Kidney (tissue), 13 donors: ENCODE measurements at regions not wholly inside any gene's neighbourhood (a gene's known extent, or its start where the extent isn't known, plus 50 kb on each side); places are given as distances from the start of the nearest gene placed in this dataset.

ENCODE experiments used
- DNase-seq, 5 donors: peaks; one replicate each; pipeline ENCODE4 v3.0.0-alpha.2; 2013 to 2020
- FAIRE-seq: peaks from 2 replicates; lab custom pipeline; 2012; peaks lifted over from hg19 to GRCh38; lab: Jason Lieb, UNC
- H3K27ac ChIP-seq, 2 donors: one replicate each; pipeline ENCODE4 v1.7.0; 2013; ENCODE audit warnings: low read depth in 2 of 2, low read length in 2 of 2, inconsistent platforms in 1 of 2
- H3K27me3 ChIP-seq: one replicate; pipeline ENCODE4 v1.7.1; 2013; ENCODE audit warnings: low read length, inconsistent platforms; ENCODE audit not compliant: control insufficient read depth, insufficient read depth
- H3K36me3 ChIP-seq, 3 donors: one replicate each; pipeline versions ENCODE4 v1.7.0 to v1.7.1; 2013; ENCODE audit warnings: low read length in 3 of 3, control low read depth in 1 of 3, inconsistent platforms in 1 of 3; ENCODE audit not compliant: insufficient read depth in 3 of 3, control insufficient read depth in 2 of 3
- H3K4me1 ChIP-seq, 3 donors: one replicate each; pipeline versions ENCODE4 v1.7.0 to v1.7.1; 2013; ENCODE audit warnings: low read length in 3 of 3, inconsistent platforms in 1 of 3, low read depth in 1 of 3; ENCODE audit not compliant: control insufficient read depth in 2 of 3, insufficient read depth in 2 of 3
- H3K4me3 ChIP-seq, 3 donors: one replicate each; pipeline versions ENCODE4 v1.7.0 to v1.8.1; 2013; ENCODE audit warnings: low read length in 3 of 3, control low read depth in 1 of 3, inconsistent platforms in 1 of 3
- H3K9ac ChIP-seq, 3 donors: one replicate each; pipeline versions ENCODE4 v1.7.0 to v1.7.1; 2013; ENCODE audit warnings: low read length in 3 of 3, control low read depth in 1 of 3, inconsistent platforms in 1 of 3
- H3K9me3 ChIP-seq, 3 donors: one replicate each; pipeline versions ENCODE4 v1.7.0 to v1.7.1; 2013; ENCODE audit warnings: low read length in 3 of 3, control low read depth in 1 of 3, inconsistent platforms in 1 of 3; ENCODE audit not compliant: control insufficient read depth in 2 of 3, insufficient read depth in 1 of 3
- CTCF ChIP-seq: IDR thresholded peaks from 3 replicates; pipeline ENCODE4 v1.5.1; 2012; ENCODE audit warnings: mild to moderate bottlenecking, moderate library complexity, borderline replicate concordance; ENCODE audit not compliant: insufficient read depth; ENCODE audit errors: extremely low read depth
- intact Hi-C: fragments of 100-400 bp; cut with DNase I; formaldehyde crosslinking; loops from one replicate; pipeline ENCODE4 v1.11.1; 2022
- donor health status: control.
- donor health status: control.
- donor health status: control.
- donor health status: control.
- donor health status: control.
- donor health status: DM: yes; HTN: yes; CAD: no.
- donor health status: Normal renal cell carcinoma (clear cell type).

- intact Hi-C loops = no loop called here
- no peaks in the 10 kb centered on the region for H3K36me3 ChIP-seq
- DNase-seq (no peak), FAIRE-seq (peak; percentile 39)
- no peak overlapping the region for H3K27ac ChIP-seq
- H3K9me3 ChIP-seq = no peaks in the 10 kb centered on the region
- no peaks in the 10 kb centered on the region for H3K27me3 ChIP-seq
- no peak overlapping the region for H3K4me3 ChIP-seq
- no peak for TF ChIP-seq CTCF
- H3K4me1 ChIP-seq = no peaks in the 10 kb centered on the region
- no peak overlapping the region for H3K9ac ChIP-seq
Observed at GRCh38 chr2:43012966-43013365, 213.4 kb downstream of the ZFP36L2 start.

- Histone ChIP-seq H3K4me3 (no peak overlapping the region), H3K27me3 (no peaks in the 10 kb centered on the region), H3K36me3 (no peaks in the 10 kb centered on the region), H3K4me1 (peaks cover 0 to 3% (median 0%) of the 10 kb centered on the region in 3 donors), H3K9me3 (no peaks in the 10 kb centered on the region), H3K9ac (no peak overlapping the region), H3K27ac (no peak overlapping the region)
- no peak for TF ChIP-seq CTCF
- intact Hi-C loops = no loop called here
- FAIRE-seq = no peak
- DNase-seq = no peak
Observed at GRCh38 chr2:43011158-43011491, 215.3 kb downstream of the ZFP36L2 start.

- no peak overlapping the region for H3K27ac ChIP-seq
Observed at GRCh38 chr2:43010438-43011157, 215.8 kb downstream of the ZFP36L2 start.

More at GRCh38 chr2:43010438-43011157, 215.8 kb downstream of the ZFP36L2 start:
- Histone ChIP-seq H3K4me3 (no peak overlapping the region), H3K9ac (no peak overlapping the region), H3K9me3 (no peaks in the 10 kb centered on the region), H3K36me3 (no peaks in the 10 kb centered on the region), H3K4me1 (peaks cover 0 to 8% (median 4%) of the 10 kb centered on the region in 3 donors), H3K27me3 (no peaks in the 10 kb centered on the region)
- FAIRE-seq (no peak), DNase-seq (no peak)
- no peak for TF ChIP-seq CTCF
- intact Hi-C loops = no loop called here
